ENCODE measurements at regions not wholly inside any gene's neighbourhood (a gene's known extent, or its start where the extent isn't known, plus 50 kb on each side); places are given as distances from the start of the nearest gene placed in this dataset.
"Not testable (repeated sequence)": the region's sequence is repeated elsewhere in the genome, so short reads cannot be mapped to it uniquely, and the experiment has no call there.

GRCh38 chr12:75699728-75700496 is 188.5 kb upstream of the KRR1 start:
- DNase-seq: no peak

GRCh38 chr12:75699251-75699650 is 187.8 kb upstream of the KRR1 start:
- no peak for DNase-seq

- DNase-seq: no peak
These were observed 186.6 kb upstream of the KRR1 start for GRCh38 chr12:75698052-75698451.

GRCh38 chr12:75695926-75696325 is 184.5 kb upstream of the KRR1 start:
- no peak for DNase-seq

- DNase-seq: no peak
These were observed 183.3 kb upstream of the KRR1 start for GRCh38 chr12:75694534-75695268.

GRCh38 chr12:75692876-75693275 is 181.5 kb upstream of the KRR1 start:
- no peak for DNase-seq

GRCh38 chr12:75690296-75690955 is 179.0 kb upstream of the KRR1 start:
- DNase-seq: no peak

GRCh38 chr12:75686233-75686632 is 174.8 kb upstream of the KRR1 start:
- not testable (repeated sequence) for DNase-seq

- no peak for DNase-seq
These were observed 174.3 kb upstream of the KRR1 start for GRCh38 chr12:75685617-75686225.

GRCh38 chr12:75684678-75685616 is 173.5 kb upstream of the KRR1 start:
- DNase-seq: no peak

- not testable (repeated sequence) for DNase-seq
These were observed 172.7 kb upstream of the KRR1 start for GRCh38 chr12:75683995-75684586.

- no peak for DNase-seq
These were observed 171.8 kb upstream of the KRR1 start for GRCh38 chr12:75683220-75683619.

- DNase-seq: no peak
These were observed 166.1 kb upstream of the KRR1 start for GRCh38 chr12:75677522-75677921.

- DNase-seq: no peak
These were observed 163.0 kb upstream of the KRR1 start for GRCh38 chr12:75674393-75674792.

GRCh38 chr12:75672200-75672599 is 160.8 kb upstream of the KRR1 start:
- no peak for DNase-seq

GRCh38 chr12:75670216-75670615 is 158.8 kb upstream of the KRR1 start:
- DNase-seq: no peak

- DNase-seq: no peak
These were observed 155.5 kb upstream of the KRR1 start for GRCh38 chr12:75666939-75667334.

- no peak for DNase-seq
These were observed 154.9 kb upstream of the KRR1 start for GRCh38 chr12:75666126-75666938.

- DNase-seq: no peak
These were observed 153.8 kb upstream of the KRR1 start for GRCh38 chr12:75665216-75665615.

GRCh38 chr12:75662511-75663159 is 151.2 kb upstream of the KRR1 start:
- DNase-seq: no peak

Measured in inflammatory macrophage (primary cell).